Panc1 (cell line): ENCODE measurements at regions not wholly inside any gene's neighbourhood (a gene's known extent, or its start where the extent isn't known, plus 50 kb on each side); places are given as distances from the start of the nearest gene placed in this dataset.

Experiments used
- ATAC-seq: fragments of 200-7000 bp; cut with Tn5 transposase; 2 replicates; pipeline ENCODE4 v1.9.1; 2020; ENCODE audit warnings: mild to moderate bottlenecking, moderate library complexity
- BruUV-seq: library from RNA; stranded (reverse); fragments of 400-500 nt; replicated peaks from 2 replicates; lab custom pipeline; 2021; lab: Mats Ljungman, UMichigan
- CTCF ChIA-PET: fragments of 300-600 bp; sonication (Branson Sonifier 250); formaldehyde crosslinking; loops from one replicate; lab custom pipeline; 2022; ENCODE audit warnings: antibody characterized with exemption; lab: Charles Lee
- POLR2A ChIA-PET: fragments of 300-600 bp; sonication (Branson Sonifier 250); formaldehyde crosslinking; loops from one replicate; lab custom pipeline; 2022; ENCODE audit warnings: antibody characterized with exemption; lab: Charles Lee
- DNase-seq: peaks from one replicate; pipeline ENCODE4 v3.0.0-alpha.2; 2010; ENCODE audit warnings: low read depth, low spot score
- H3K27ac ChIP-seq: 2 replicates; pipeline ENCODE4 v1.5.1; 2011; ENCODE audit warnings: mild to moderate bottlenecking, low read length, inconsistent platforms
- H3K27me3 ChIP-seq: fragments of 200-500 bp; sonication (Bioruptor generic); 2 replicates; pipeline ENCODE4 v1.6.0; 2014; ENCODE audit warnings: low read length, inconsistent platforms; ENCODE audit not compliant: control insufficient read depth, insufficient read depth
- H3K36me3 ChIP-seq: fragments of 200-500 bp; sonication (Bioruptor generic); 2 replicates; pipeline ENCODE4 v1.5.1; 2014; ENCODE audit warnings: inconsistent platforms, mild to moderate bottlenecking, low read length, moderate library complexity; ENCODE audit not compliant: control insufficient read depth, insufficient read depth
- H3K4me1 ChIP-seq: 2 replicates; pipeline ENCODE4 v1.5.1; 2011; ENCODE audit warnings: inconsistent platforms, mild to moderate bottlenecking, low read length, moderate library complexity; ENCODE audit not compliant: control insufficient read depth, insufficient read depth
- H3K4me3 ChIP-seq, 2 experiments: 2 replicates each; pipeline ENCODE4 v1.5.1; 2011 to 2012; ENCODE audit warnings: low read depth in 2 of 2, low read length in 2 of 2, mild to moderate bottlenecking in 2 of 2, inconsistent platforms in 1 of 2, moderate library complexity in 1 of 2
- H3K9me3 ChIP-seq: fragments of 200-500 bp; sonication (Bioruptor generic); 2 replicates; pipeline ENCODE4 v1.5.1; 2014; ENCODE audit warnings: low read depth, mild to moderate bottlenecking, inconsistent platforms, low read length, moderate library complexity; ENCODE audit not compliant: control insufficient read depth, insufficient read depth
- CTCF ChIP-seq: fragments of 450-650 bp; IDR thresholded peaks from 2 replicates; pipeline ENCODE4 v1.5.1; 2017; ENCODE audit warnings: mild to moderate bottlenecking
- POLR2AphosphoS5 ChIP-seq: IDR thresholded peaks from 2 replicates; pipeline ENCODE4 v1.6.1; 2012; ENCODE audit warnings: mild to moderate bottlenecking, low read depth, low read length, moderate library complexity
- SIN3A ChIP-seq: IDR thresholded peaks from 2 replicates; pipeline ENCODE4 v1.6.1; 2012; ENCODE audit warnings: low read depth, mild to moderate bottlenecking, low read length, moderate library complexity, borderline replicate concordance; ENCODE audit not compliant: insufficient read depth
- TCF7L2 ChIP-seq: IDR thresholded peaks from 2 replicates; pipeline ENCODE4 v1.6.1; 2011; ENCODE audit warnings: mild to moderate bottlenecking, low read depth, low read length, inconsistent platforms
- in situ Hi-C: cut with HindIII; loops from 2 replicates; pipeline ENCODE4 v1.10.0; 2016; ENCODE audit warnings: low sequenced_read_pairs, low pct_unique_long_range_greater_than_20kb
- intact Hi-C: fragments of 100-400 bp; cut with micrococcal nuclease; formaldehyde crosslinking; loops from one replicate; pipeline ENCODE4 v1.10.0; 2022; ENCODE audit not compliant: unreplicated experiment
- TF ChIP-seq, protein P1 (sequence below), 2 experiments: IDR thresholded peaks; 2 replicates each; pipeline ENCODE4 v1.6.1; 2011 to 2012; ENCODE audit warnings: low read depth in 2 of 2, control low read depth in 1 of 2, low read length in 1 of 2, mild to moderate bottlenecking in 1 of 2, moderate library complexity in 1 of 2; ENCODE audit not compliant: insufficient read depth in 1 of 2

- no TSS peak for BruUV-seq
- ATAC-seq (no peak), DNase-seq (no peak)
- CTCF ChIA-PET, result no interaction called here
- intact Hi-C loops (no loop called here), in situ Hi-C loops (no loop called here)
- H3K27me3 ChIP-seq, result no peaks in the 10 kb centered on the region
- POLR2A ChIA-PET, result no interaction called here
- no peaks in the 10 kb centered on the region for H3K36me3 ChIP-seq
- no peaks in the 10 kb centered on the region for H3K9me3 ChIP-seq
- no peak for TF ChIP-seq POLR2AphosphoS5
- no peak for TF ChIP-seq SIN3A
- TF ChIP-seq, protein P1, sequence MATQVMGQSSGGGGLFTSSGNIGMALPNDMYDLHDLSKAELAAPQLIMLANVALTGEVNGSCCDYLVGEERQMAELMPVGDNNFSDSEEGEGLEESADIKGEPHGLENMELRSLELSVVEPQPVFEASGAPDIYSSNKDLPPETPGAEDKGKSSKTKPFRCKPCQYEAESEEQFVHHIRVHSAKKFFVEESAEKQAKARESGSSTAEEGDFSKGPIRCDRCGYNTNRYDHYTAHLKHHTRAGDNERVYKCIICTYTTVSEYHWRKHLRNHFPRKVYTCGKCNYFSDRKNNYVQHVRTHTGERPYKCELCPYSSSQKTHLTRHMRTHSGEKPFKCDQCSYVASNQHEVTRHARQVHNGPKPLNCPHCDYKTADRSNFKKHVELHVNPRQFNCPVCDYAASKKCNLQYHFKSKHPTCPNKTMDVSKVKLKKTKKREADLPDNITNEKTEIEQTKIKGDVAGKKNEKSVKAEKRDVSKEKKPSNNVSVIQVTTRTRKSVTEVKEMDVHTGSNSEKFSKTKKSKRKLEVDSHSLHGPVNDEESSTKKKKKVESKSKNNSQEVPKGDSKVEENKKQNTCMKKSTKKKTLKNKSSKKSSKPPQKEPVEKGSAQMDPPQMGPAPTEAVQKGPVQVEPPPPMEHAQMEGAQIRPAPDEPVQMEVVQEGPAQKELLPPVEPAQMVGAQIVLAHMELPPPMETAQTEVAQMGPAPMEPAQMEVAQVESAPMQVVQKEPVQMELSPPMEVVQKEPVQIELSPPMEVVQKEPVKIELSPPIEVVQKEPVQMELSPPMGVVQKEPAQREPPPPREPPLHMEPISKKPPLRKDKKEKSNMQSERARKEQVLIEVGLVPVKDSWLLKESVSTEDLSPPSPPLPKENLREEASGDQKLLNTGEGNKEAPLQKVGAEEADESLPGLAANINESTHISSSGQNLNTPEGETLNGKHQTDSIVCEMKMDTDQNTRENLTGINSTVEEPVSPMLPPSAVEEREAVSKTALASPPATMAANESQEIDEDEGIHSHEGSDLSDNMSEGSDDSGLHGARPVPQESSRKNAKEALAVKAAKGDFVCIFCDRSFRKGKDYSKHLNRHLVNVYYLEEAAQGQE (IDR thresholded peaks at IDR 0.05; ENCODE audit: insufficient read depth in 1 of 2, low read depth in 2 of 2, low read length in 1 of 2), result no peak
- TF ChIP-seq TCF7L2, result no peak
- no peak for TF ChIP-seq CTCF
- H3K27ac ChIP-seq, result no peak overlapping the region
- H3K4me3 ChIP-seq, result no peak overlapping the region
- H3K4me1 ChIP-seq, result no peaks in the 10 kb centered on the region
Measured at GRCh38 chr6:74152096-74152675, 456.2 kb downstream of the CD109 start.

DNA sequence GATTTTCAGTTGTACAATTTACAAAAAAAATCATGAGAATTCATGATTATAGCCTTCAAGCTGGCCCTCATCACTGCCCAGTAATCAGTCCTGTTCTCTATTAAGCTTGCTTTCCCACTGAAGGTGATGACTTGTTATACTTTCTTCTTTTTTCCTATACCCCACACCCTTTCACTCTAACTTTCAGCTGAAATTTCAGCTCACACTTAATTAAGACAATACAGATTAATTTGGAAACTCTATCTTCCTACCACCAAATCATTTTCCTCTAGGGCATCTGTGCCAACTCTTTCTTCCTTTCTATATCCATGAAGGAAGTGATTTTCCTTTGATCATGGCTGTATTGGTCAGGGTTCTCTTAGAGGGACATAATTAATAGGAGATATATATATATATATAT is 449.9 kb downstream of the CD109 start:
- TF ChIP-seq TCF7L2 (no peak), POLR2AphosphoS5 (no peak), SIN3A (no peak), CTCF (no peak)
- TF ChIP-seq, protein P1 (IDR thresholded peaks at IDR 0.05; ENCODE audit: insufficient read depth in 1 of 2, low read depth in 2 of 2, low read length in 1 of 2), result no peak
- H3K27ac ChIP-seq, result no peak overlapping the region
- no peaks in the 10 kb centered on the region for H3K4me1 ChIP-seq
- POLR2A ChIA-PET, result no interaction called here
- no peaks in the 10 kb centered on the region for H3K36me3 ChIP-seq
- in situ Hi-C loops, result no loop called here
- no TSS peak for BruUV-seq
- no peak overlapping the region for H3K4me3 ChIP-seq
- intact Hi-C loops, result no loop called here
- CTCF ChIA-PET, result no interaction called here
- no peak for DNase-seq
- H3K9me3 ChIP-seq, result no peaks in the 10 kb centered on the region
- H3K27me3 ChIP-seq, result no peaks in the 10 kb centered on the region
- ATAC-seq, result no peak
